GM23248 (cell line): ENCODE measurements at regions not wholly inside any gene's neighbourhood (a gene's known extent, or its start where the extent isn't known, plus 50 kb on each side); places are given as distances from the start of the nearest gene placed in this dataset.
"Not testable (repeated sequence)": the region's sequence is repeated elsewhere in the genome, so short reads cannot be mapped to it uniquely, and the experiment has no call there.

Experiments
- DNase-seq: peaks from one replicate; pipeline ENCODE4 v3.0.0-alpha.2; 2015
- H2AFZ ChIP-seq: fragments of 200-600 bp; sonication (generic); 2 replicates; pipeline ENCODE4 v1.6.1; 2016; ENCODE audit warnings: antibody characterized with exemption
- H3F3A ChIP-seq: fragments of 200-600 bp; sonication (generic); 2 replicates; pipeline ENCODE4 v1.6.1; 2016; ENCODE audit warnings: mild to moderate bottlenecking, antibody characterized with exemption, mixed run types; ENCODE audit not compliant: insufficient read depth
- H3K27ac ChIP-seq: fragments of 200-600 bp; sonication (generic); 2 replicates; pipeline ENCODE4 v1.5.1; 2016; ENCODE audit warnings: mild to moderate bottlenecking
- H3K27me3 ChIP-seq: fragments of 200-600 bp; sonication (generic); replicated peaks from 2 replicates; pipeline ENCODE4 v1.6.1; 2016; ENCODE audit warnings: mild to moderate bottlenecking; ENCODE audit not compliant: insufficient read depth
- H3K36me3 ChIP-seq: fragments of 200-600 bp; sonication (generic); 2 replicates; pipeline ENCODE4 v1.6.1; 2016; ENCODE audit warnings: low read depth, mild to moderate bottlenecking
- H3K4me1 ChIP-seq: fragments of 200-600 bp; sonication (generic); 2 replicates; pipeline ENCODE4 v1.6.1; 2016; ENCODE audit warnings: mild to moderate bottlenecking; ENCODE audit not compliant: insufficient read depth
- H3K4me2 ChIP-seq: fragments of 200-600 bp; sonication (generic); one replicate; pipeline ENCODE4 v1.6.1; 2016; ENCODE audit warnings: mild to moderate bottlenecking; ENCODE audit not compliant: unreplicated experiment
- H3K4me3 ChIP-seq: fragments of 200-600 bp; sonication (generic); 2 replicates; pipeline ENCODE4 v1.5.1; 2016; ENCODE audit warnings: mild to moderate bottlenecking
- H3K79me2 ChIP-seq: fragments of 200-600 bp; sonication (generic); 2 replicates; pipeline ENCODE4 v1.6.1; 2016; ENCODE audit warnings: mild to moderate bottlenecking; ENCODE audit not compliant: insufficient read depth
- H3K9ac ChIP-seq: fragments of 200-600 bp; sonication (generic); 2 replicates; pipeline ENCODE4 v1.6.1; 2016; ENCODE audit warnings: mild to moderate bottlenecking
- H3K9me2 ChIP-seq: fragments of 200-600 bp; sonication (generic); 2 replicates; pipeline ENCODE4 v1.6.1; 2016; ENCODE audit warnings: mixed run types, mild to moderate bottlenecking, moderate library complexity; ENCODE audit not compliant: insufficient read depth
- H3K9me3 ChIP-seq: fragments of 200-600 bp; sonication (generic); one replicate; pipeline ENCODE4 v1.6.1; 2017; ENCODE audit warnings: low read depth
- H4K20me1 ChIP-seq: fragments of 200-600 bp; sonication (generic); 2 replicates; pipeline ENCODE4 v1.6.0; 2016; ENCODE audit not compliant: insufficient read depth
- EZH2 ChIP-seq: fragments of 200-600 bp; sonication (generic); IDR thresholded peaks from 2 replicates; pipeline ENCODE4 v1.6.1; 2018; ENCODE audit warnings: antibody characterized with exemption, mild to moderate bottlenecking; ENCODE audit not compliant: insufficient read depth, poor library complexity, severe bottlenecking
- EZH2phosphoT487 ChIP-seq: fragments of 200-600 bp; sonication (generic); IDR thresholded peaks from 2 replicates; pipeline ENCODE4 v1.6.1; 2018; ENCODE audit warnings: antibody characterized with exemption, moderate library complexity, mild to moderate bottlenecking, low read depth; ENCODE audit not compliant: insufficient read depth
- WGBS, 2 experiments: methylation state at CpG; one replicate each; pipeline ENCODE4 v1.1.6; 2015 to 2017; ENCODE audit warnings: low lambda C conversion rate in 2 of 2, low coverage in 1 of 2; ENCODE audit errors: missing lambda C conversion rate in 2 of 2; 5-methylcytosine and 5-hydroxymethylcytosine counted together
- in situ Hi-C: fragments of 300-500 bp; cut with MboI; formaldehyde crosslinking; loops from 2 replicates; pipeline ENCODE4 v1.15.0; 2020

- Histone ChIP-seq H3K27me3 (no peaks in the 10 kb centered on the region), H3K4me3 (no peak overlapping the region), H3K27ac (no peak overlapping the region), H3K79me2 (no peaks in the 10 kb centered on the region), H3K9me2 (no peaks in the 10 kb centered on the region), H3K9ac (no peak overlapping the region), H3K4me1 (no peaks in the 10 kb centered on the region), H3F3A (no peaks in the 10 kb centered on the region), H3K4me2 (no peak overlapping the region), H3K36me3 (no peaks in the 10 kb centered on the region), H2AFZ (no peak overlapping the region), H4K20me1 (no peaks in the 10 kb centered on the region), H3K9me3 (peaks cover 5% of the 10 kb centered on the region)
- WGBS, 2 experiments, result 7 to 12% methylated on average over 2 of the region's 2 CpGs
- in situ Hi-C loops, result no loop called here
- no peak for TF ChIP-seq EZH2phosphoT487
- no peak for TF ChIP-seq EZH2
- DNase-seq, result no peak
Observed at GRCh38 chr5:91586232-91586631, 203.1 kb upstream of the ARRDC3 start.

GRCh38 chr5:91584352-91584751 lies 201.2 kb upstream of the ARRDC3 start:
- Histone ChIP-seq H4K20me1 (no peaks in the 10 kb centered on the region), H3K36me3 (no peaks in the 10 kb centered on the region), H3K79me2 (no peaks in the 10 kb centered on the region), H3K4me2 (no peak overlapping the region), H3K27ac (no peak overlapping the region), H3K4me1 (no peaks in the 10 kb centered on the region), H3F3A (no peaks in the 10 kb centered on the region), H3K9me2 (no peaks in the 10 kb centered on the region), H3K9ac (no peak overlapping the region), H3K4me3 (no peak overlapping the region), H3K9me3 (no peaks in the 10 kb centered on the region), H2AFZ (no peak overlapping the region), H3K27me3 (no peaks in the 10 kb centered on the region)
- no peak for DNase-seq
- TF ChIP-seq EZH2, result no peak
- TF ChIP-seq EZH2phosphoT487, result no peak
- in situ Hi-C loops, result no loop called here
- 19 to 26% methylated on average over 2 of the region's 2 CpGs for WGBS, 2 experiments

- DNase-seq, H3K4me1 ChIP-seq, H3K79me2 ChIP-seq, H3F3A ChIP-seq, in situ Hi-C loops, H3K27ac ChIP-seq, H4K20me1 ChIP-seq, H3K27me3 ChIP-seq, H2AFZ ChIP-seq, H3K9me3 ChIP-seq, H3K36me3 ChIP-seq, H3K4me2 ChIP-seq, H3K4me3 ChIP-seq, H3K9me2 ChIP-seq, H3K9ac ChIP-seq: not testable (repeated sequence)
- WGBS, 2 experiments, result 39% methylated on average over 2 of the region's 2 CpGs
Observed at GRCh38 chr5:91566012-91566411, 182.9 kb upstream of the ARRDC3 start.

GRCh38 chr5:91562922-91563321 lies 179.8 kb upstream of the ARRDC3 start:
- TF ChIP-seq EZH2 (no peak), EZH2phosphoT487 (no peak)
- Histone ChIP-seq H3F3A (no peaks in the 10 kb centered on the region), H4K20me1 (no peaks in the 10 kb centered on the region), H3K36me3 (no peaks in the 10 kb centered on the region), H3K79me2 (no peaks in the 10 kb centered on the region), H2AFZ (no peak overlapping the region), H3K27me3 (no peaks in the 10 kb centered on the region), H3K9me3 (no peaks in the 10 kb centered on the region), H3K9ac (no peak overlapping the region), H3K4me3 (no peak overlapping the region), H3K4me2 (no peak overlapping the region), H3K27ac (no peak overlapping the region), H3K4me1 (no peaks in the 10 kb centered on the region), H3K9me2 (no peaks in the 10 kb centered on the region)
- WGBS, 2 experiments, result 22 to 38% methylated on average over 3 of the region's 3 CpGs
- in situ Hi-C loops, result no loop called here
- DNase-seq, result no peak

GRCh38 chr5:91541696-91542095 lies 158.6 kb upstream of the ARRDC3 start:
- Histone ChIP-seq H3K4me1 (no peaks in the 10 kb centered on the region), H3K27ac (no peak overlapping the region), H2AFZ (no peak overlapping the region), H3K79me2 (no peaks in the 10 kb centered on the region), H3K9me3 (no peaks in the 10 kb centered on the region), H3K27me3 (no peaks in the 10 kb centered on the region), H3K9ac (no peak overlapping the region), H3K36me3 (no peaks in the 10 kb centered on the region), H3K4me3 (no peak overlapping the region), H4K20me1 (no peaks in the 10 kb centered on the region), H3F3A (no peaks in the 10 kb centered on the region), H3K9me2 (no peaks in the 10 kb centered on the region), H3K4me2 (no peak overlapping the region)
- DNase-seq, result peak; percentile 44
- no peak for TF ChIP-seq EZH2phosphoT487
- TF ChIP-seq EZH2, result no peak
- in situ Hi-C loops, result no loop called here
